Endothelial cell of umbilical vein (primary cell): ENCODE measurements at regions not wholly inside any gene's neighbourhood (a gene's known extent, or its start where the extent isn't known, plus 50 kb on each side); places are given as distances from the start of the nearest gene placed in this dataset.

Source experiments
- CTCF ChIP-seq, 2 donors: IDR thresholded peaks; 1 replicate in 1 of 2; 2 replicates in 1 of 2; pipeline ENCODE4 v1.5.1; 2011; ENCODE audit warnings: low read length in 2 of 2, mild to moderate bottlenecking in 2 of 2, moderate library complexity in 2 of 2, control low read depth in 1 of 2, inconsistent platforms in 1 of 2, low read depth in 1 of 2; ENCODE audit not compliant: insufficient read depth in 1 of 2; ENCODE audit errors: extremely low read depth in 1 of 2
- EZH2 ChIP-seq: IDR thresholded peaks from 2 replicates; pipeline ENCODE4 v1.6.1; 2012; ENCODE audit warnings: borderline replicate concordance, low read depth, mild to moderate bottlenecking, moderate library complexity, low read length, inconsistent platforms; ENCODE audit not compliant: severe bottlenecking
- GATA2 ChIP-seq: IDR thresholded peaks from 2 replicates; pipeline ENCODE4 v1.7.0; 2011; ENCODE audit warnings: low read depth, mild to moderate bottlenecking, moderate library complexity, mixed read lengths, low read length; ENCODE audit not compliant: insufficient read length, insufficient read depth
- JUN ChIP-seq: IDR thresholded peaks from 2 replicates; pipeline ENCODE4 v1.6.1; 2011; ENCODE audit warnings: borderline replicate concordance, low read depth; ENCODE audit not compliant: insufficient read length, insufficient read depth
- MAX ChIP-seq: IDR thresholded peaks from 2 replicates; pipeline ENCODE4 v1.6.1; 2011; ENCODE audit not compliant: insufficient read depth, insufficient read length
- MYC ChIP-seq: IDR thresholded peaks from one replicate; pipeline ENCODE4 v1.6.1; 2011; ENCODE audit warnings: mild to moderate bottlenecking, low read depth, low read length
- POLR2A ChIP-seq: IDR thresholded peaks from 2 replicates; pipeline ENCODE4 v1.6.1; 2012; ENCODE audit warnings: low read depth, mild to moderate bottlenecking, control low read depth, low read length
- POLR2AphosphoS5 ChIP-seq: IDR thresholded peaks from 2 replicates; pipeline ENCODE4 v1.6.1; 2012; ENCODE audit warnings: low read depth, mild to moderate bottlenecking, control low read depth, low read length, moderate library complexity; ENCODE audit not compliant: insufficient read depth

GRCh38 chr1:177410179-177410766 is 239.5 kb downstream of the BRINP2 start:
- TF ChIP-seq EZH2: no peak
- TF ChIP-seq CTCF (IDR thresholded peaks at IDR 0.05; ENCODE audit: extremely low read depth in 1 of 2, insufficient read depth in 1 of 2, low read depth in 1 of 2, low read length in 2 of 2): no peak
- TF ChIP-seq MYC: no peak
- no peak for TF ChIP-seq JUN
- TF ChIP-seq POLR2AphosphoS5: no peak
- TF ChIP-seq POLR2A: no peak
- no peak for TF ChIP-seq MAX
- no peak for TF ChIP-seq GATA2
